Naive thymus-derived CD8-positive, alpha-beta T cell (primary cell): ENCODE measurements at regions not wholly inside any gene's neighbourhood (a gene's known extent, or its start where the extent isn't known, plus 50 kb on each side); places are given as distances from the start of the nearest gene placed in this dataset.
A peak's percentile ranks its signal among the peaks of the same experiment; 100 is the strongest.
"Not testable (repeated sequence)": the region's sequence is repeated elsewhere in the genome, so short reads cannot be mapped to it uniquely, and the experiment has no call there.

Experiments
- ATAC-seq, 2 donors: fragments of 150-1000 bp; cut with Tn5 transposase in 1 of 2; sonication (Bioruptor Pico), chemical (Tn5 transposase) in 1 of 2; 1 replicate in 1 of 2; 2 replicates in 1 of 2; pipeline ENCODE4 v1.10.0; 2021; ENCODE audit warnings: mild to moderate bottlenecking in 2 of 2, moderate library complexity in 2 of 2
- POLR2A ChIA-PET: fragments of 350-600 bp; sonication (Branson Sonifier 250); formaldehyde crosslinking; loops from one replicate; lab custom pipeline; 2021; ENCODE audit warnings: antibody characterized with exemption; lab: Charles Lee
- DNase-seq, 10 donors: peaks; one replicate each; pipeline versions ENCODE4 v3.0.0 to v3.0.0-alpha.2; 2020 to 2022
- H3K27ac Mint-ChIP-seq, 10 donors: one replicate each; pipeline ENCODE4 v1.8.0; 2020 to 2022; ENCODE audit warnings: mild to moderate bottlenecking in 10 of 10, mixed read lengths in 10 of 10, moderate library complexity in 4 of 10, inconsistent platforms in 1 of 10
- H3K27me3 Mint-ChIP-seq, 5 donors: one replicate each; pipeline ENCODE4 v1.8.0; 2021 to 2022; ENCODE audit warnings: mixed read lengths in 5 of 5
- H3K36me3 Mint-ChIP-seq, 3 donors: one replicate each; pipeline ENCODE4 v1.8.0; 2020 to 2022; ENCODE audit warnings: mixed read lengths in 3 of 3, mild to moderate bottlenecking in 2 of 3, inconsistent platforms in 1 of 3
- H3K4me1 Mint-ChIP-seq, 4 donors: one replicate each; pipeline ENCODE4 v1.8.0; 2021 to 2022; ENCODE audit warnings: mixed read lengths in 4 of 4
- H3K4me3 Mint-ChIP-seq, 10 donors: one replicate each; pipeline ENCODE4 v1.8.0; 2020 to 2022; ENCODE audit warnings: mild to moderate bottlenecking in 10 of 10, mixed read lengths in 10 of 10, moderate library complexity in 6 of 10, inconsistent platforms in 1 of 10
- H3K9me3 Mint-ChIP-seq, 9 donors: one replicate each; pipeline ENCODE4 v1.8.0; 2020 to 2022; ENCODE audit warnings: mixed read lengths in 9 of 9, mild to moderate bottlenecking in 3 of 9, inconsistent platforms in 1 of 9, moderate library complexity in 1 of 9

DNA sequence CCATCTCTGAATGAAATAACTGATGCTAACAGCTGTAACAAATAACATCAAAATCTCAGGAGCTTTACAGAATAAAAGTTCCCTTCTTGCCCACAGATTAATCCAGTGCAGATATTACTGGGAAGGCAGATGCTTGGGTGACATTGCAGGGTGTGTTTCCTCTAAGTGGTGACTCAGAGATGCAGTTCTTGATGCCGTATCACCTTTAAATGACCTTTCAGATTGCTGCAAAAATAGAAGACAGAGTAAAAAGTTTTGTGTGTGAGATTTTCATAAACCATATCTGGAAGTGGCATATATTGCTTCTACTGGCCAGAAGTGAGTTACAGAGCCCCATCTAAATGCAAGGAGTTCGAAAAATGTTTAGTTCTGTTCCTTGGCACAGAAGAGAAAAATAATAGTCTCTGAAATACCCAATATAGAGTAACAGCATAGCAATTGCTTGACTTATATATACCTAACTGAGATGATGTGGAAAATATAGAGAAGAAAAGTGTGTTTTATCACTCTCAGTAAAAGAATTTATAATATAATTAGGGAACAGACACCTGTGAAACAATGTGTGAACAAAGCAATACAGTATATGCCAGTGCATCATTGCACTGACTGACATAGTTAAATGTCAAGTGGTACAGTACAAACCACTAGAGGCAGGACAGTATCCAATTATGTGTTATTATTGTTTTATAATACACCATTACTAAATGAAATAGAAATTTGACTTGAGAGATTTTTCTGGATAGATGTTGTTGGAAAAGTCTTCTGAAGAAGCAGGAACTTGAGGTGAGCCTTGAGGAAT is 430.7 kb upstream of the CBLB start:
- no peak for DNase-seq
- Mint-ChIP-seq H3K4me3 (no peak overlapping the region), H3K27ac (no peak overlapping the region), H3K27me3 (no peaks in the 10 kb centered on the region), H3K9me3 (no peaks in the 10 kb centered on the region), H3K36me3 (no peaks in the 10 kb centered on the region), H3K4me1 (peaks cover 4 to 20% (median 10%) of the 10 kb centered on the region in 4 donors)
- ATAC-seq: no peak
- POLR2A ChIA-PET: no interaction called here

DNA sequence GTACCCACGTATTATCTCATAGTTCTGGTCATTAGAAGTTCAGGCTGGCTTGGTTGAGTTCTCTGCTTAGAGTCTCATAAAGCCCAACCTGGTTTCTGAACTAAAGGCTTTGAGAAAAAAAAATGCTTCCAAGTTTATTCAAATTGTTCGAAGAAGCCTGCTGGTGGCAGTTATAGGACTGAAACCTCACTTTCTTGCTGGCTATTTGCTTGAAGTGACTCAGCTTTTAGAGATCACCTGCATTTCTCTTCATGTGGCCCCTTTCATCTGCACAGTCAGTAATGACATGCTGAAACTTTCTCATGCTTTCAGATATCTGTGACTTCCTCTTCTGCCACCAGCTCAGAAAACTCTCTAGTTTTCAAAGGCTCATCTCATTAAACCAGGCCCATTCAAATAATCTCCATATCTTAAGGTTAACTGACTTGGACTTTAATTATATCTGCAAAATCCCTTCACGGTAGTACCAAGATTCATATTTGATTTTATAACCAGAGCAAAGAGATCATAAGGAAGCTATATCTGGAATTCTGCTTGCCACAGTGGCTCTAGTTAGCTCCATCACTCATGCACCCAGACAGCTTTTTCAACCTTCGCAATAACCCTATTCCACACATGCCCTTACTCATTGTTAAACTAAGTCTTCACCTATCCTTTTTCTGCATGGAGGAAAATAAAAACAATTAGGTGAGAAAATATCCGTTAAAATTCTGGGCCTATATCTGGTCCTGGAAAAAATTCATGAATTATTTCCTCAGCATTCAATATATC is 433.8 kb upstream of the CBLB start:
- ATAC-seq: peak; percentile 20 to 53
- H3K4me1 Mint-ChIP-seq: peaks cover 4 to 20% (median 10%) of the 10 kb centered on the region in 4 donors
- H3K4me3 Mint-ChIP-seq: no peak overlapping the region
- H3K9me3 Mint-ChIP-seq: no peaks in the 10 kb centered on the region
- POLR2A ChIA-PET: no interaction called here
- no peaks in the 10 kb centered on the region for H3K27me3 Mint-ChIP-seq
- peak in 1 of 10 donors; percentile 11 for DNase-seq
- no peaks in the 10 kb centered on the region for H3K36me3 Mint-ChIP-seq
- peak overlapping the region in 4 of 10 donors; percentile 2 to 49 (median 16) for H3K27ac Mint-ChIP-seq

DNA sequence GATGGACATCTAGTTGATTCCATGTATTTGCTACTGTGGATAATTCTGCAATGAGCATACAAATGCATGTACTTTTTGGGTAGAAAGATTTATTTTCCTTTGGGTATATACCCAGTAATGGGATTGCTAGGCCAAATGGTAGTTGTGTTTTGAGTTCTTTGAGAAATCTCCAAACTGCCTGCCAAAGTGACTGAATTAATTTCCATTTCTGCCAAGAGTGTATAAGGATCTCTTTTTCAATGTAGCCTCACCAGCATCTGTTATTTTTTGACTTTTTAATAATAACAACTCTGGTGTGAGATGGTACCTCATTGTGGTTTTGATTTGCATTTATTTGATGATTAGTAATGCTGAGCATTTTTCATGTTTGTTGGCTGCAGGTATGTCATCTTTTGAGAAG is 435.0 kb upstream of the CBLB start:
- Mint-ChIP-seq H3K36me3 (no peaks in the 10 kb centered on the region), H3K4me3 (no peak overlapping the region), H3K27me3 (no peaks in the 10 kb centered on the region), H3K27ac (no peak overlapping the region), H3K9me3 (no peaks in the 10 kb centered on the region), H3K4me1 (peaks cover 4 to 20% (median 10%) of the 10 kb centered on the region in 4 donors)
- ATAC-seq (no peak), DNase-seq (no peak)
- POLR2A ChIA-PET: no interaction called here

DNA sequence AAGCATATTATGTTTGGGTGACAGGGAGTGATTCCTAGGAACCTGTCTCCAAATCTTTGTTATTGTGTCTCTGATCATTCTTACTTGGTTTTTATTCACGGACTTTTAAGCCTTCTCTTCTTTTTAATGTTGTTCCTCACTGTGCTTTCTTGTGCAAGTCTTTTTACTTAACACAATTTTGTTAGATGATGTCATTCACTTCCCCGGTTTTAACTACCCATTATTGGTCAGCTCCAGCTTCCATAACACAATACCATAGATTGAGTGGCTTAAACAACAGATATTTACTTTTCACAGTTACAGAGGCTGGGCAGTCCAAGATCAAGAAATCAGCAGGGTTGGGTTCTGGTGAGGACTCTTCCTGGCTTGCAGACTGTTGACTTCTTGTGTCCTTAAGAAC is 436.3 kb upstream of the CBLB start:
- H3K36me3 Mint-ChIP-seq: no peaks in the 10 kb centered on the region
- ATAC-seq (no peak), DNase-seq (no peak)
- POLR2A ChIA-PET: no interaction called here
- no peak overlapping the region for H3K4me3 Mint-ChIP-seq
- no peaks in the 10 kb centered on the region for H3K27me3 Mint-ChIP-seq
- H3K27ac Mint-ChIP-seq: no peak overlapping the region
- no peaks in the 10 kb centered on the region for H3K9me3 Mint-ChIP-seq
- H3K4me1 Mint-ChIP-seq: peaks cover 4 to 13% (median 9%) of the 10 kb centered on the region in 4 donors

DNA sequence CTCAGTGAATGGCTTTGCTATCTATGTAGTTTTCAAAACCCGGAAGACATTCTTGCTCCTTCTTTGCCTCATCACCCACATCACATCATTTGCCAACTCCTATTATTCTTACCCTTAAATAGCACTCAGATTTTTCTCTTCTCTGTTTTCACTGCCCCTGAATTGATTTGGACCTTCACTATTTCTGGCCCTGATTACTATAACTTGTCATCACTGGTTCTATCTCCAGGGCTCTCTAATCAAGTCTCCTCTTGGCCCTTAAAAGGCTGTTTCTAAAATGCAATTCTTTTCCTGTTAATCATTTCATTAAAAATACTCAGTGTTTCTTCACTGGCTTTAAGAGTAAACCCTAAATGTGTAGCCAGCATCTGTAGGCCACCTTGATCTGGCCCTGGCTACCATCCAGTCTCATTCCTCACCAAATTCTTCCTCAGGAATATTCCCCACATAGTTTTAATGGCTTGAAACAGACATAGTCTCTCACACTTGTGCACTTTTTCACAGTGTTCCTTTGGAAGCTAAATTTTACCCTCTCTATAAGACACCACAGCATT is 437.1 kb upstream of the CBLB start:
- H3K9me3 Mint-ChIP-seq: no peaks in the 10 kb centered on the region
- peaks cover 4 to 13% (median 9%) of the 10 kb centered on the region in 4 donors for H3K4me1 Mint-ChIP-seq
- no peaks in the 10 kb centered on the region for H3K36me3 Mint-ChIP-seq
- POLR2A ChIA-PET: no interaction called here
- no peak overlapping the region for H3K27ac Mint-ChIP-seq
- no peak overlapping the region for H3K4me3 Mint-ChIP-seq
- no peak for ATAC-seq
- no peak for DNase-seq
- no peaks in the 10 kb centered on the region for H3K27me3 Mint-ChIP-seq

DNA sequence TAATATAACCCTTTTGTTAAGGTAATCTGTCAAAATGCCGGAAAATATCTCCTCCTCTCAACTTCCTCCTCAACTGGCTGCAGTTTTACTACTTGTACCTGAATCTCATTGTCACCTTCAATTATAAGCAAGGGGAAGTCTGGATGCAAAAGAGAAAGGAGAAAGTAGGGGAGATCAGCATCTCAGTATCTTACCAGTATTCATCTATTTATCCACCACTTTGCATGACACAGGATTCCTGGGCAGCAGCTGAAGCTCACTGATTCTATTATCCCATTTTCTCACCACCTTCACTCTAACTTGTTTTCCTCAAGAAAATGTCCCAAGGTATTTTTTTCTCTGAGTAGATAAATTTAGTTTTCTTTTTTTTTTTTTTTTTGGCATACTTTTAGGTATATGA is 440.5 kb upstream of the CBLB start:
- peaks cover 0 to 3% (median 0%) of the 10 kb centered on the region in 3 donors for H3K36me3 Mint-ChIP-seq
- H3K27ac Mint-ChIP-seq: no peak overlapping the region
- POLR2A ChIA-PET: no interaction called here

DNA sequence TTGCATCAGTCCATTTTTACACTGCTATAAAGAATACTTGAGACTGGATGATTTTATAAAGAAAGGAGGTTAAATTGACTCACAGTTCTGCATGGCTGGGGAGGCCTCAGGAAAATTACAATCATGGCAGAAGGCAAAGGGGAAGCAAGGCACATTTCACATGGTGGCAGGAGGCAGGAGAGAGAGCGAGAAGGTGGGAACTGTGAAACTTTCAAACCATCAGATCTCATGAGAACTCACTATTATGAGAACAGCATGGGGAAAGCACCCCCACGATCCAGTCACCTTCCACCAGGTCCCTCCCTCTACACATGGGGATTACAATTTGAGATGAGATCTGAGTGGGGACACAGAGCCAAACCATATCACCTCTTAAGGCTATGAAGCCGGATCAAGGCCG is 441.0 kb upstream of the CBLB start:
- H3K27me3 Mint-ChIP-seq, H3K4me3 Mint-ChIP-seq, DNase-seq, H3K4me1 Mint-ChIP-seq, H3K27ac Mint-ChIP-seq, H3K9me3 Mint-ChIP-seq, H3K36me3 Mint-ChIP-seq, ATAC-seq, POLR2A ChIA-PET: not testable (repeated sequence)

More for the DNA sequence above, 440.5 kb upstream of the CBLB start:
- Mint-ChIP-seq H3K4me3 (no peak overlapping the region), H3K4me1 (no peaks in the 10 kb centered on the region), H3K27me3 (no peaks in the 10 kb centered on the region), H3K9me3 (no peaks in the 10 kb centered on the region)
- no peak for ATAC-seq
- no peak for DNase-seq

DNA sequence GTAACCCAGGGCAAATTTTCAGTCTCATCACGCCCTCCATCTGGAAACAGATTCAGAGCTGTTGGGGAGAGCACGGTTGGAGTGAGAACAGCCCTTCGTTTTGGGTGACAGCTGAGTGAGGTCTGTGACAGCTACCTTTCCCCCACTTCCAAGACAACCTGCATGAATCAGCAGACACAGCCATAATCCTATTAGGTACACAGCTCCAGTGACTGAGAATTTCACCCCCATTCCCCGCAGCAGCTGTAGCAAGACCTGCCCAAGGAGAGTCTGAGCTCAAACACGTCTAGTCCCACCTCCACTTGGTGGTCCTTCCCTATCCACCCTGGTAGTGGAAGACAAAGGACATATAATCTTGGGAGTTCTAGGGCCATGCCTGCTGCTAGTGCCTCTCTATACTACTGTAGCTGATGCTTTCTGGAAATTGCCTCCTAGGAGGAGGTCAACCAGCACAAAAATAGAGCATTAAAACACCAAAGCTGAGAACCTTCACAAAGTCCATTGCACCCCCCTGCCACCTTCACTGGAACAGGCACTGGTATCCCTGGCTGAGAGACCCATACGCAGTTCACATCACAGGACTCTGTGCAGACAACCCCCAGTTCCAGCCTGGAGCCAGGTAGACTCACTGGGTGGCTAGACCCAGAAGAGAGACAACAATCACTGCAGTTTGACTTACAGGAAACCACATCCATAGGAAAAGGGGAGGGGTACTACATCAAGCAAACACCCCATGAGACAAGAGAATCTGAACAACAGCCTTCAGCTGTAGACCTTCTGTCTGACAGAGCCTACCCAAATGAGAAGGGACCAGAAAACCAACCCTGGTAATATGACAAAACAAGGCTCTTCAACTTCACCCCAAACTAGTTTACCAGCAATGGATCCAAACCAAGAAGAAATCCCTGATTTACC is 448.6 kb upstream of the CBLB start:
- H3K27me3 Mint-ChIP-seq: no peaks in the 10 kb centered on the region
- peaks cover 0 to 6% (median 0%) of the 10 kb centered on the region in 9 donors for H3K9me3 Mint-ChIP-seq
- peak in 4 of 10 donors; percentile 14 to 36 (median 20) for DNase-seq
- H3K27ac Mint-ChIP-seq: peak overlapping the region in 8 of 10 donors; percentile 4 to 92 (median 58)
- H3K36me3 Mint-ChIP-seq: peaks cover 0 to 3% (median 3%) of the 10 kb centered on the region in 3 donors
- H3K4me1 Mint-ChIP-seq: peaks cover 17 to 25% (median 22%) of the 10 kb centered on the region in 4 donors
- POLR2A ChIA-PET: no interaction called here
- ATAC-seq: peak; percentile 42 to 62
- peak overlapping the region in 8 of 10 donors; percentile 3 to 81 (median 44) for H3K4me3 Mint-ChIP-seq

DNA sequence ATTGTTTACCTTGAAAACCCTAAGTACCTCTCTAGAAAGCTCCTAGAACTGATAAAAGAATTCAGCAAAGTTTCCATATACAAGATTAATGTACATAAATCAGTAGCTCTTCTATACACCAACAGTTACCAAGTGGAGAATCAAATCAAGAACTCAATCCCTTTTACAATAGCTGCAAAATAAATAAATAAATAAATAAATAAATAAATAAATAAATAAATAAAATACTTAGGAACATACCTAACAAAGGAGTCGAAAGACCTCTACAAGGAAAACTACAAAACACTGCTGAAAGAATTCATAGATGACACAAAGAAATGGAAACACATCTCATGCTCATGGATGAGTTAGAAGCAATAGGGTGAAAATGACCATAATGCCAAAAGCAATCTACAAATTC is 452.6 kb upstream of the CBLB start:
- H3K36me3 Mint-ChIP-seq: peaks cover 0 to 21% (median 12%) of the 10 kb centered on the region in 3 donors

DNA sequence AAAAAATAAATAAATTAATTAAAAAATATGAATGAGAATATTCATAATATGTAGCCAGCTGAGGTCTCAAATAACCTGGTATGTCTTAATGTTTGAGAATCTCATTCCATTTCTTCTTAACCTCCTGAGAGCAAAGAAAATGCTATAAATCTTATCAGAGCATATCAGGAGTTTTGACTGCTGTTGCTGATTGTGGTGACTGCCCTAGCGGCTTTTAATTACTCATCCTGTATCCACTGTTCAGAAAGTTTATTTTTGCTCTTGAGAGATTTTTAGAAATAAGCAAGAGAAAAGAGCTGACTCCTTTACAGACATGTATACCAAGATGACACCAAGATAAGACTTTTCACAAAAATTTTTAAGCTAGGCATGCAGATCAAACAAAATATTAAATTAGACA is 454.8 kb upstream of the CBLB start:
- POLR2A ChIA-PET: interaction anchor here (0.6 kb wide), 1 partner anchor 556 kb away, joined by 5 read pairs; no protein-coding TSS in a partner anchor
- peaks cover 0 to 33% (median 18%) of the 10 kb centered on the region in 9 donors for H3K9me3 Mint-ChIP-seq
- DNase-seq (no peak), ATAC-seq (no peak)
- no peak overlapping the region for H3K4me3 Mint-ChIP-seq
- H3K27me3 Mint-ChIP-seq: no peaks in the 10 kb centered on the region
- no peak overlapping the region for H3K27ac Mint-ChIP-seq
- peaks cover 2 to 22% (median 19%) of the 10 kb centered on the region in 4 donors for H3K4me1 Mint-ChIP-seq
- peaks cover 0 to 21% (median 12%) of the 10 kb centered on the region in 3 donors for H3K36me3 Mint-ChIP-seq

More for the DNA sequence above, 452.6 kb upstream of the CBLB start:
- H3K27me3 Mint-ChIP-seq, POLR2A ChIA-PET, H3K4me3 Mint-ChIP-seq, ATAC-seq, DNase-seq: not testable (repeated sequence)
- H3K9me3 Mint-ChIP-seq: peaks cover 0 to 33% (median 18%) of the 10 kb centered on the region in 9 donors
- peaks cover 17 to 26% (median 22%) of the 10 kb centered on the region in 4 donors for H3K4me1 Mint-ChIP-seq
- H3K27ac Mint-ChIP-seq: peak overlapping the region in 1 of 10 donors; percentile 40

DNA sequence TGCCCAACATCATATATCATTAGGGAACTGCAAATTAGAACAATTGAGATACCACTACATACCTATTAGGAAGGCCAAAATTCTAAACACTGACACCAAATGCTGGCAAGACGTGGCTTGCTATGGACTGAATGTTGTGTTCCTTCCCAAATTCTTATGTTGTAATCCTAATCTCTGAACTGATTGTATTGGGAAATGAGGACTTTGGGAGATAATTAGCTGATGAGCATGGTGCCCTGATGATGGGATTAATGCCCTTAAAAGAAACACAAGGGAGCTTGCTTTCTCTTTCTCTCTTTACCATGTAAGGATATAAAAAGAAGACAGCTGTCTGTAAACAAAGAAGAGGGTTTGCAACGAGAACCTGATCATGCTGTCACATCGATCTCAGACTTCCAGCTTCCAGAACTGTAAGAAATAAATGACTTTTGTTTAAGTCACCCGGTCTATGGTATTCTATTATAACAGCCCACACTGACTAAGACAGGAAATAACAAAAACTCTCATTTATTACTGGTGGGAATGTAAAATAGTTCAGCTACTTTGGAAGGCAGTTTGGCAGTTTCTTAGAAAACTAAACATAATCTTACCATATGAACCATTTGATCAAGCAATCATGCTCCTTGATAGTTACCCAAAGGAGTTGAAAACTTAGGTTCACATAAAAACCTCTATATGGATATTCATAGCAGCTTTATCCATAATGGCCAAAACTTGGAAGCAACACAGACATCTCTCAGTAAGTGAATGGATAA is 458.3 kb upstream of the CBLB start:
- DNase-seq (no peak), ATAC-seq (no peak)
- H3K27me3 Mint-ChIP-seq: no peaks in the 10 kb centered on the region
- H3K4me3 Mint-ChIP-seq: peak overlapping the region in 4 of 10 donors; percentile 17 to 39 (median 24)
- POLR2A ChIA-PET: no interaction called here
- H3K36me3 Mint-ChIP-seq: peaks cover 0 to 18% (median 12%) of the 10 kb centered on the region in 3 donors
- peak overlapping the region in 5 of 10 donors; percentile 7 to 41 (median 27) for H3K27ac Mint-ChIP-seq
- peaks cover 0 to 33% (median 18%) of the 10 kb centered on the region in 9 donors for H3K9me3 Mint-ChIP-seq
- peaks cover 4 to 27% (median 20%) of the 10 kb centered on the region in 4 donors for H3K4me1 Mint-ChIP-seq
